B cell (primary cell): ENCODE measurements at regions not wholly inside any gene's neighbourhood (a gene's known extent, or its start where the extent isn't known, plus 50 kb on each side); places are given as distances from the start of the nearest gene placed in this dataset.

Experiments
- ATAC-seq: fragments of 200-7000 bp; cut with Tn5 transposase; one replicate; pipeline ENCODE4 v1.10.0; 2021; ENCODE audit warnings: low read depth, mild to moderate bottlenecking, moderate number of reproducible peaks, moderate library complexity
- CTCF ChIA-PET: fragments of 350-600 bp; sonication (Branson Sonifier 250); formaldehyde crosslinking; loops from one replicate; lab custom pipeline; 2021; ENCODE audit warnings: antibody characterized with exemption, inconsistent platforms; lab: Charles Lee
- POLR2A ChIA-PET: fragments of 350-600 bp; sonication (Branson Sonifier 250); formaldehyde crosslinking; loops from one replicate; lab custom pipeline; 2021; ENCODE audit warnings: antibody characterized with exemption; lab: Charles Lee
- DNase-seq: peaks from one replicate; pipeline ENCODE4 v3.0.0; 2013
- H2AFZ ChIP-seq: 2 replicates; pipeline ENCODE4 v1.6.1; 2012; ENCODE audit warnings: mild to moderate bottlenecking, low read depth, low read length; ENCODE audit not compliant: insufficient read depth, poor library complexity, severe bottlenecking
- H3K27ac ChIP-seq, 2 donors: 1 replicate in 1 of 2; 2 replicates in 1 of 2; pipeline ENCODE4 v1.5.1; 2012 to 2013; ENCODE audit warnings: low read length in 2 of 2, mild to moderate bottlenecking in 2 of 2, moderate library complexity in 1 of 2
- H3K27me3 ChIP-seq, 4 experiments: fragments of 200-600 bp in 1 of 4; sonication (generic) in 1 of 4; replicated peaks in 1 of 4; 1 replicate in 2 of 4; 2 replicates in 2 of 4; pipeline versions ENCODE4 v1.6.1 to v1.7.0; 2013 to 2016; ENCODE audit warnings: low read length in 3 of 4, mild to moderate bottlenecking in 2 of 4, mixed read lengths in 1 of 4, moderate library complexity in 1 of 4; ENCODE audit not compliant: insufficient read depth in 4 of 4, control insufficient read depth in 3 of 4; ENCODE audit errors: control extremely low read depth in 1 of 4
- H3K36me3 ChIP-seq, 2 experiments: replicated peaks in 1 of 2; 1 replicate in 1 of 2; 2 replicates in 1 of 2; pipeline versions ENCODE4 v1.6.1 to v1.7.1; 2013; ENCODE audit warnings: low read length in 1 of 2; ENCODE audit not compliant: insufficient read depth in 2 of 2, control insufficient read depth in 1 of 2; ENCODE audit errors: control extremely low read depth in 1 of 2, extremely low read depth in 1 of 2
- H3K4me1 ChIP-seq, 2 donors: fragments of 200-600 bp in 1 of 2; sonication (generic) in 1 of 2; 1 replicate in 1 of 2; 2 replicates in 1 of 2; pipeline versions ENCODE4 v1.5.1 to v1.6.1; 2013 to 2017; ENCODE audit warnings: low read length in 2 of 2; ENCODE audit not compliant: control insufficient read depth in 2 of 2, insufficient read depth in 2 of 2
- H3K4me2 ChIP-seq: replicated peaks from 2 replicates; pipeline ENCODE3; 2012; ENCODE audit warnings: mild to moderate bottlenecking, low read depth, low read length; ENCODE audit not compliant: poor library complexity, severe bottlenecking
- H3K4me3 ChIP-seq, 5 experiments: fragments of 200-600 bp in 1 of 5; sonication (generic) in 1 of 5; 1 replicate in 3 of 5; 2 replicates in 2 of 5; pipeline versions ENCODE4 v1.5.1 to v1.7.0; 2011 to 2016; ENCODE audit warnings: low read length in 4 of 5, mild to moderate bottlenecking in 4 of 5, low read depth in 2 of 5, control low read depth in 1 of 5, moderate library complexity in 1 of 5; ENCODE audit not compliant: insufficient read depth in 1 of 5; ENCODE audit errors: control extremely low read depth in 1 of 5, extremely low read depth in 1 of 5
- H3K79me2 ChIP-seq: fragments of 200-600 bp; sonication (generic); one replicate; pipeline ENCODE4 v1.6.0; 2016; ENCODE audit warnings: low read length; ENCODE audit not compliant: control insufficient read depth, insufficient read depth
- H3K9ac ChIP-seq: fragments of 200-600 bp; sonication (generic); 2 replicates; pipeline ENCODE4 v1.6.1; 2017; ENCODE audit warnings: mild to moderate bottlenecking, low read length, moderate library complexity
- H3K9me3 ChIP-seq, 3 donors: one replicate each; pipeline versions ENCODE4 v1.6.1 to v1.7.1; 2013; ENCODE audit warnings: low read length in 2 of 3; ENCODE audit not compliant: control insufficient read depth in 2 of 3, insufficient read depth in 1 of 3; ENCODE audit errors: control extremely low read depth in 1 of 3
- H4K20me1 ChIP-seq: 2 replicates; pipeline ENCODE4 v1.6.0; 2012; ENCODE audit warnings: mild to moderate bottlenecking, low read length; ENCODE audit not compliant: insufficient read depth, control insufficient read depth, poor library complexity, severe bottlenecking
- H3K27ac Mint-ChIP-seq: one replicate; pipeline ENCODE4 v1.8.0; 2021; ENCODE audit warnings: mixed read lengths
- H3K27me3 Mint-ChIP-seq: one replicate; pipeline ENCODE4 v1.8.0; 2021; ENCODE audit warnings: mixed read lengths
- H3K4me1 Mint-ChIP-seq: one replicate; pipeline ENCODE4 v1.8.0; 2021; ENCODE audit warnings: mixed read lengths
- H3K4me3 Mint-ChIP-seq: one replicate; pipeline ENCODE4 v1.8.0; 2021; ENCODE audit warnings: mixed read lengths
- H3K9me3 Mint-ChIP-seq: one replicate; pipeline ENCODE4 v1.8.0; 2022; ENCODE audit warnings: mixed read lengths; ENCODE audit not compliant: insufficient read depth
- EZH2 ChIP-seq: IDR thresholded peaks from 2 replicates; pipeline ENCODE4 v1.6.1; 2012; ENCODE audit warnings: borderline replicate concordance, low read depth, mild to moderate bottlenecking, moderate library complexity, low read length; ENCODE audit not compliant: insufficient read depth, poor library complexity, severe bottlenecking
- WGBS: methylation state at CpG from one replicate; pipeline ENCODE4 v1.1.5; 2013; ENCODE audit warnings: missing lambda C conversion rate; ENCODE audit not compliant: insufficient coverage; 5-methylcytosine and 5-hydroxymethylcytosine counted together
- intact Hi-C: fragments of 100-400 bp; cut with micrococcal nuclease; formaldehyde crosslinking; loops from one replicate; pipeline ENCODE4 v1.10.0; 2022
- TF ChIP-seq, protein P1 (sequence below): fragments of 200-600 bp; IDR thresholded peaks from one replicate; pipeline ENCODE4 v1.8.0; 2022; ENCODE audit warnings: antibody characterized with exemption, mild to moderate bottlenecking

DNA sequence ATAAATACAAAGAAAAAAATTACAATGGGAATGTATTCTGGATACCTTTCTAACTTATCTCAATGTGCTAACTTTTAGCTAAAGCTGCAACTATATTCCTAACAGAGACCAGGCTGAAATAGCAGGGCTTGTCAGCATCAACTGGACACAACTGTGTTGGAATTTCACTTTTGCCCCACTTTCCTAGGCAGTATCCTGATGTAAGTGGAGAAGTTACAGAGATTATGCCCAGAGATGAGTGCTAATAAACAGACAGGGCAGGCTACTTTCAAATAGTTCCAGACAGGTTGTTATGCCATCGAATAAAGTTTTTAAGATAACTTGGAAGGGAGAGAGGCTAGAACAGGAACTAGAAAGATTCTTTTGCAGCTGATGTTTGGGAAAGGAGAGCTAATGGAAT lies 201.9 kb downstream of the KCTD12 start:
- no peak for ATAC-seq
- no peaks in the 10 kb centered on the region for H3K4me1 ChIP-seq
- H3K27me3 Mint-ChIP-seq: peaks cover 3% of the 10 kb centered on the region
- intact Hi-C loops: no loop called here
- H3K79me2 ChIP-seq: no peaks in the 10 kb centered on the region
- ChIA-PET CTCF (interaction anchor here (1.0 kb wide), 1 partner anchor 17 kb away, joined by 3 read pairs; no protein-coding TSS in a partner anchor), POLR2A (no interaction called here)
- H3K36me3 ChIP-seq: no peaks in the 10 kb centered on the region
- no peak overlapping the region for H2AFZ ChIP-seq
- H3K4me3 Mint-ChIP-seq: no peak overlapping the region
- H3K4me3 ChIP-seq: no peak overlapping the region
- TF ChIP-seq, protein P1, sequence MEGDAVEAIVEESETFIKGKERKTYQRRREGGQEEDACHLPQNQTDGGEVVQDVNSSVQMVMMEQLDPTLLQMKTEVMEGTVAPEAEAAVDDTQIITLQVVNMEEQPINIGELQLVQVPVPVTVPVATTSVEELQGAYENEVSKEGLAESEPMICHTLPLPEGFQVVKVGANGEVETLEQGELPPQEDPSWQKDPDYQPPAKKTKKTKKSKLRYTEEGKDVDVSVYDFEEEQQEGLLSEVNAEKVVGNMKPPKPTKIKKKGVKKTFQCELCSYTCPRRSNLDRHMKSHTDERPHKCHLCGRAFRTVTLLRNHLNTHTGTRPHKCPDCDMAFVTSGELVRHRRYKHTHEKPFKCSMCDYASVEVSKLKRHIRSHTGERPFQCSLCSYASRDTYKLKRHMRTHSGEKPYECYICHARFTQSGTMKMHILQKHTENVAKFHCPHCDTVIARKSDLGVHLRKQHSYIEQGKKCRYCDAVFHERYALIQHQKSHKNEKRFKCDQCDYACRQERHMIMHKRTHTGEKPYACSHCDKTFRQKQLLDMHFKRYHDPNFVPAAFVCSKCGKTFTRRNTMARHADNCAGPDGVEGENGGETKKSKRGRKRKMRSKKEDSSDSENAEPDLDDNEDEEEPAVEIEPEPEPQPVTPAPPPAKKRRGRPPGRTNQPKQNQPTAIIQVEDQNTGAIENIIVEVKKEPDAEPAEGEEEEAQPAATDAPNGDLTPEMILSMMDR: no peak
- no peak for TF ChIP-seq EZH2
- no peak overlapping the region for H3K4me2 ChIP-seq
- no peak overlapping the region for H3K27ac ChIP-seq
- H3K9me3 ChIP-seq: no peaks in the 10 kb centered on the region
- no peaks in the 10 kb centered on the region for H3K27me3 ChIP-seq
- H3K27ac Mint-ChIP-seq: no peak overlapping the region
- no peak for DNase-seq
- H3K9me3 Mint-ChIP-seq: no peaks in the 10 kb centered on the region
- no peak overlapping the region for H3K9ac ChIP-seq
- H4K20me1 ChIP-seq: no peaks in the 10 kb centered on the region
- H3K4me1 Mint-ChIP-seq: no peaks in the 10 kb centered on the region
- WGBS: 83% methylated on average over 1 of the region's 1 CpG

DNA sequence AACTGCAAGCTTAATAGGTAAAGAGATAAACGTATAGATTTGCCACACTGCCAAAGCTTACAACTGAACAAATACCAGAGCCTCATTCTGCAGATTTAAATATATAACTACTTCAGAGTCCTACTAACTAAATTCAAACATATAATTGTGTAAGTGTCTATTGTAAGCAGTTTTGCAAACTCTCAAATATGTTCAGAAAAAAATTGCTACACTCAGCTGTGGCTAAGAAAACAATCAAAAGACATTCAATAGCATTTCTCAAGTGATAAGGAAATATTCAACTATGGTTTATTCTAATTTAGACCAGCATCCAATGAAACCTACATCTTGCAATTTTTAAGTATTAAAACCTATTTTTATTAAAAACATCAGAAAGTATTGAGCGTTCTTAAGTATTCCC lies 202.4 kb downstream of the KCTD12 start:
- no peak for DNase-seq

More for the DNA sequence above, 202.4 kb downstream of the KCTD12 start:
- H3K36me3 ChIP-seq: no peaks in the 10 kb centered on the region
- no peaks in the 10 kb centered on the region for H3K9me3 Mint-ChIP-seq
- no peak overlapping the region for H3K27ac ChIP-seq
- WGBS: no CpG with 5 or more reads among the region's 2 CpGs
- no peak overlapping the region for H2AFZ ChIP-seq
- H3K9me3 ChIP-seq: no peaks in the 10 kb centered on the region
- no peak for ATAC-seq
- H3K27ac Mint-ChIP-seq: no peak overlapping the region
- ChIA-PET CTCF (interaction anchor here (1.0 kb wide), 1 partner anchor 16 kb away, joined by 3 read pairs; no protein-coding TSS in a partner anchor), POLR2A (no interaction called here)
- H3K9ac ChIP-seq: no peak overlapping the region
- H3K4me1 Mint-ChIP-seq: no peaks in the 10 kb centered on the region
- H3K27me3 Mint-ChIP-seq: peaks cover 3% of the 10 kb centered on the region
- H3K79me2 ChIP-seq: no peaks in the 10 kb centered on the region
- no peak overlapping the region for H3K4me3 ChIP-seq
- intact Hi-C loops: no loop called here
- TF ChIP-seq, protein P1: no peak
- TF ChIP-seq EZH2: no peak
- no peaks in the 10 kb centered on the region for H4K20me1 ChIP-seq
- no peak overlapping the region for H3K4me2 ChIP-seq
- H3K4me3 Mint-ChIP-seq: no peak overlapping the region
- H3K27me3 ChIP-seq: no peaks in the 10 kb centered on the region
- H3K4me1 ChIP-seq: no peaks in the 10 kb centered on the region
